HG03469 (cell line): ENCODE measurements at regions not wholly inside any gene's neighbourhood (a gene's known extent, or its start where the extent isn't known, plus 50 kb on each side); places are given as distances from the start of the nearest gene placed in this dataset.
"Not testable (repeated sequence)": the region's sequence is repeated elsewhere in the genome, so short reads cannot be mapped to it uniquely, and the experiment has no call there.

Experiments used
- ATAC-seq: cut with Tn5 transposase; IDR thresholded peaks from one replicate; pipeline ENCODE4 v1.9.1; 2021; ENCODE audit warnings: mild to moderate bottlenecking, moderate library complexity, moderate number of reproducible peaks; ENCODE audit not compliant: unreplicated experiment

DNA sequence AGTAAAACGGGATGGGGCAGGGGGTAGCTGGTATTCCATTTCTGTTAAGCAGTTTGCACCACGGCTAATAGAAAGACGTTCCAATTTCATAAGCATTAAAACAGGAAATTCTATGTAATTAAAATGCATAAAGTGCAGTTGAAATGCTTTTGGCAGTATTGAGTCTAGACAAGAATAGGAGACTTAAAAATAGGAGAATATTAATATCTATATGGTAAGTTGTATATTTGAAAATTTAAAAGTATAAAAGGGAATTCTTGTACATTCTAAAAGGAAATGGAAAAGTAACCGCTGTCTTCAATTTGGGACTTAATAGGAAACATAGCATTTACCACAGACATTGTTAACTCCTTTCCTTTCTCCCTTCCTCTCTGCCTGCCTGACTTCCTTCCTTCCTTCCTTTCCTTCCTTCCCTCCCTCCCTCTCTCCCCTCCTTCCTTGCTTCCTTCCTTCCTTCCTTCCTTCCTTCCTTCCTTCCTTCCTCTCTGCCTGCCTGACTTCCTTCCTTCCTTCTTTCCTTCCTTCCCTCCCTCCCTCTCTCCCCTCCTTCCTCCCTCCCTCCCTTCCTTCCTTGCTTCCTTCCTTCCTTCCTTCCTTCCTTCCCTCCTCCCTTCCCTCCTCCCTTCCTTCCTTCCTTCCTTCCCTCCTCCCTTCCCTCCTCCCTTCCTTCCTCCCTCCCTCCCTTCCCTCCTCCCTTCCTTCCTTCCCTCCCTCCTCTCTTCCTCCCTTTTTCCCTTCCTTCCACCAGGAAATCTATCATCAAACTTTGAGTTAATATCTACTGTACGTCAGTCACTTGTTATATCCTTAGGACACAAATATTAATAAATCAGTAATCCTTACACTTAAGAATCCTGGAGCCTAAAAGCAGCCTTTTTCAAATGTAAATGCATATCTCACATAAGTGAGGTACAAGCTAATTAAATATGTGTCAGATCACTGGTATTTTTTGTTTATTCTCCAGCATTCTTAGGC, 1049.3 kb downstream of the GALC start:
- ATAC-seq = no peak

DNA sequence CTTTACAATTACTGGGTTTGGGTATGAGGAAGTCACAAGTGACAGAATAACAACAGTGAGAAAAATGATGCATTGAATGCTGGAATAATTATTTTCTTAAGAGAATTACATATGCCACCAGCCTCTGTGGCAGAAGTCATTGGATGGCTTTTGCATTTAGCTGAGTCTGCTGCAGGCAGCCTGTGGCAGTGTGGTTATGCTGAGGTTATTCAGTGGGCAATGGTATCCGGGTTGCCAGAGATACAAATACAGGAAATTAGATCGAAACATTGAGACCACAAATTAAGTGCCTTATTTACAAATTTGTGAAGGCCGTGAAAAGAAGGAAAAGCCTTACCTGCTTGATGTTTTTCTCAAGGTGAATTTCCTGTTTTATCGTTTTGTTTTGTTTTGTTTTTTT, 1050.0 kb downstream of the GALC start:
- no peak for ATAC-seq

DNA sequence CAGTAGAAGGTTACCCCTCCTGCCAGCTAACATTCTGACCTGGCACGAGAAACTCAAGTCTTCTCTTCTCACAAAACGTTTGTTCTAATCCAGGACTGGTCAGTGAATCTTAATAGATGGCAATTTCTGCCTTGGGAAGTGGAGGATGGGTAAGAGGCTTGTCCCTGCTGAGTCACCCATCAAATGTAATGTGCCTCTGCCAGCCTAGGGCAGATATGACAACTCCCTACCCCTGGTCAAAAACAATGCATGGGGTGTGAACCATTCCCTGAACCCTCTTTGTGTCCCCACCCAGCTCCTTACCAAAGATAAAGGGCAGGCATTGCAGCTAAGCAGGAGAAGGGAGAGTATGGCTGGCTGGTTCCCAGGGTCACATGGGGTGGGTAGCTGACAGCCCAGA, 1052.9 kb downstream of the GALC start:
- no peak for ATAC-seq

DNA sequence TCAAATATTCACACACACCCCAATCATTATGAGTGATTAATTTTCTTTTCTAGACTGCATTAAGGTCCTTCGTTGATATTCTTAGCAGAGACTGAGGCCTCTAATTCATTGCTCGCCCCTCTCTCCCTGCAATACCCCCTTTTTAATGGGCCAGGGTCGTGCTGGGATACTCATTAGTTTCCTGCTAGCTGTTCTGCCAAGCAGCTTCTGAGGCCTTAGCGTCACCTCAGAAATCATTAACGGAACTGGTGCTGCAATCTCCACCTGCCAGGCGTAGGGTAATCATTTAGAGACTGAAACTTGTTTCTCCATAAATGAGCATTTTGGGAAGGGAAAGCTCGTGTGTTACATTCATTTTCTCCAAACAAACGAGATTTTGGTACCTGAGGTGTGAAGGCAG, 1054.7 kb downstream of the GALC start:
- ATAC-seq = no peak

- ATAC-seq = no peak
Measured at GRCh38 chr14:86936556-86936955, 1056.4 kb downstream of the GALC start.

GRCh38 chr14:86935241-86935885, 1057.6 kb downstream of the GALC start:
- no peak for ATAC-seq

DNA sequence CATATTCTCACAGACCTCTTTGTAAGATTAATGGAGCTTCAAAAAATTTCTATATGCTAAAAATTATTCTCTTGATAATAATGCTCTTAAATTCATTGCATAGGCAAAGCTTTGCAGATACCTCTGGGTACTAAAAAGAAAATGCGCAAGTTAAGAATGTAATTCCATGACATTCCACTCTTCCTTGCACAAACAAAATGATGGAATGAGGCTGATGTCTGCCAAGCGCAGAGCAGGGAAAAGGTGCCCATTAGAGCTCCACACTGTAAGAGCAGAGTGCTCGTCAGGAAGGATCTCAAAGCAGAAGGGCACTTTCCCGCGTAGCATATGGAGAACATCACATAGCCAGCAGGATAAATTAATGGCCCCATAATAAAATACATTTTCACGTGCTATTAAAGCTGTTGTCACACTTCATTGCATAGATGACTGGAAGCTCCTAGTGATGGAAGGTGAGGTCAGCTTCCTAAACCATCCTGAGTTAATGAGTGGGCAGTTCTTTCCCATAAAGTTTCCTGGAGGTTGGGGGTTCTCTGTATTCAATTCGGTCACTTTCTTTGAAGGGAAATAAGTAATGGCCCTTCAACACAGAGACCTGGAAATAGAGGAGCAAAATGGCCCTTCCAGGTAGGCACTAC, 1058.9 kb downstream of the GALC start:
- no peak for ATAC-seq

GRCh38 chr14:86933460-86933859, 1059.5 kb downstream of the GALC start:
- ATAC-seq = no peak

- no peak for ATAC-seq
Measured at GRCh38 chr14:86915406-86915805, 1077.6 kb downstream of the GALC start.

GRCh38 chr14:86912709-86913108, 1080.3 kb downstream of the GALC start:
- ATAC-seq = no peak

GRCh38 chr14:86911486-86911885, 1081.5 kb downstream of the GALC start:
- no peak for ATAC-seq

- ATAC-seq = not testable (repeated sequence)
Measured at GRCh38 chr14:86905386-86905926, 1087.5 kb downstream of the GALC start.

DNA sequence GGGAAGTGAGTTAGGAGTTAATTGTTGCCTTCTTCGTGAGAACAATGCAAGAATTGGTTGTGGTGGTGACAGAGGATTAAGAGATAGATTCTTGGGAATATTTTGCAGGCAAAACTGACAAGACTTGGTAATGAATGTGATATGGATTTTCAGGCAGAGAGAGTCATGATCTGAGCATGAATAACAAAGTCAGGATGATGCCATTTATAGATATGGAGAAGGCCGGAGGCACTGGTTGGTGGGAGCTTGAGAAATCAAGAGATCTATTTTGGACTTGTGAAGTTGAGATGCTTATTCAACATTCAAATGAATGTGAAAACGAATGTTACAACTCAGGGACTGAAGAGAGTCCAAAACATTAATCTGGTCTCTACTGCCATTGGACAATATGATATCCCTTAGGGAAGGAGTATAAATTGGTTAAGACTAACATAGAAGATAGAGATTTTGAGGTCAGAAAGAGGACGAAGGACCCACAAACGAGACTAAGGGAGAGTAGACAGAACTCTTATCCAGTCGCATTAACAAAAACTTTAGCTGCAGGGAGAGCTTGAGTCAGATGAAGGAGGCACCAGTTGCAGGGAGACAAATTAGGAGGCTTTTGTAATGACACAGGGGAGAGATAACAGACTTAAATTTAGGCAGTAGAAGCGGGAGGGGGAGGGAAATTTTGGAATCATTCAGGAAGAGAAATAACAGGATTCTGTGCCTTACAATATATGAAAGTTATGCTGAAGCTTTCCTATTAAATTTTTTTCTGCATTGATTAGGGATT, 1090.6 kb downstream of the GALC start:
- ATAC-seq = no peak

GRCh38 chr14:86897704-86898513, 1095.1 kb downstream of the GALC start:
- ATAC-seq = no peak

DNA sequence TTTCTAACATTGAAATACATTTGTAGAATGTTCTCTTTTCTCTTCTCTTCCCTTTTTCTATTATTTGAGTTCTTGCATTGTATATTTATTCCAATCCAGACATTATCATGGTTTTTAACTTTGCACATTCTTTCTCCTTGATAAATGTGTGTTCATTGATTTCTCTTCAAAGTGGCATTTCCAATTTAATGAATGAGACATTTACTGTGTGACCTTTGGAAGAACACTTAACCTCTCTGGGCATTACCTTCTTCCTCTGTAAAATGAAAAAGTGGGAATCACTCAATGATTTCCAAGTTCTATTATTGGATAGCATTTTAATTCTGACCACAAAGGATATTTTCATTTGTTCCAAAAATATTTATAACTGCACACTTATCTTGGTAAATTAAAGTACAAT, 1095.8 kb downstream of the GALC start:
- no peak for ATAC-seq

DNA sequence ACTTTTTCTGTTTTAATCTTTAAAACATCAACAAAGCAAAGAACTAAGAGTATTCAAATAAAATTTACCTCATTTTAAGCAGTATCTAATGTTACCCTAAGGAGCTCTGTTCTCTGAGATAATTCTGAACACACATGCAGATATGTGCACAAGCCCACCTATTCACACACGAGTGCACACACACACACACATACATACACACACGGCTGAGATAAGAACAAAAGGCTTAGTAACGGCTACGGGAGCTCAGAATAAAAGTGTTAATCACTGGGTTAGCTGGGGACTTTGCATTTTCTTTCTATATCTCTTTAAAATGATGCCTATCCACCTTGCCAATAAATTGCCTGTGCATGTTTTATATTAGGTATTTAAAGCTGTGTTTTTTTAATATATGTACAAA, 1096.3 kb downstream of the GALC start:
- ATAC-seq = no peak

- no peak for ATAC-seq
Measured at GRCh38 chr14:86892152-86892956, 1100.6 kb downstream of the GALC start.

- no peak for ATAC-seq
Measured at GRCh38 chr14:86885280-86885679, 1107.7 kb downstream of the GALC start.

GRCh38 chr14:86884498-86884897, 1108.5 kb downstream of the GALC start:
- no peak for ATAC-seq
